ENCODE measurements at regions not wholly inside any gene's neighbourhood (a gene's known extent, or its start where the extent isn't known, plus 50 kb on each side); places are given as distances from the start of the nearest gene placed in this dataset.

DNA sequence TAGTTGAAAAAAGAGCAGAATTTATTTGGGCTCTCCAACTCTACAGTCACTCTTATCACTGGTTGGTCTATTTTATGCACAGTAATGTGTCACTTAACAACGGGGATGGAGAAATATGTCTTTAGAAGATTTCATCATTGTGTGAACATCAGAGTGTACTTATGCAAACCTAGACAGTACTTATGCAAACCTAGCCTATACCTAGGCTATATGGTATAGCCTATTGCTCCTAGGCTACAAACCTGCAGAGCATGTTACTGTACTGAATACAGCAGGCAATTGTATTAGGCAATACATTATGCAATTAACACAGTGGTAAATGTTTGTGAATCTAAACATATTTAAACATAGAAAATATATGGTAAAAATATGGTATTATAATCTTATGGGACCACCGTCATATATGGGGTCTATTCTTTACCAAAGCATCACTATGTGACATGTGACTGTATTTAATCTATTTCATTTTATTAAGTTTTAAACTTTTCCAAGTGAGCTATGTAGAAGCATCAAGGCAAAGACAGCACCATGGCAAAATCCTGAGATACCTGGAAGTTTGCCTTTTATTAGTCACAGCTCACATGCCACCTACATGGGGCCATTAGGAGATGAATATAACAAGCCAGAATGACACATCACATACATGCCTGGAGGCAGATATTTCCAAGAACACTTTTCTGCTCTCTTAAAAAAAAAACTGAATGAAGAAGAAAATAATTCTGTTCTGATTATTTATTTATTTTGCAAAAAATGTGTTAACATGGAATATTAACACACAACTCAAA, 537.4 kb downstream of the TUSC7 start:
- Histone ChIP-seq H3K9ac (replicated peaks in 1 of 4; ENCODE audit: extremely low read depth in 1 of 4, low read depth in 3 of 4, low read length in 3 of 4) (no peak overlapping the region), H3K9me3 (ENCODE audit: insufficient read depth in 2 of 2, low read depth in 1 of 2, low read length in 1 of 2) (no peaks in the 10 kb centered on the region), H3K4me3 (ENCODE audit: extremely low read depth in 1 of 4, insufficient read depth in 2 of 4, low read depth in 3 of 4, low read length in 4 of 4) (no peak overlapping the region), H4K91ac (replicated peaks; ENCODE audit: insufficient read length, low read length) (no peak overlapping the region), H3K23ac (ENCODE audit: insufficient read length) (no peak overlapping the region), H3K27me3 (replicated peaks in 1 of 4; ENCODE audit: control insufficient read depth in 3 of 4, extremely low read depth in 1 of 4, insufficient read depth in 3 of 4, low read length in 3 of 4) (no peaks in the 10 kb centered on the region), H2BK12ac (ENCODE audit: low read depth, low read length) (no peak overlapping the region), H3K27ac (ENCODE audit: low read depth, low read length) (no peak overlapping the region), H4K5ac (ENCODE audit: insufficient read length, low read depth, low read length) (no peak overlapping the region), H3K4ac (replicated peaks; ENCODE audit: insufficient read length, low read depth, low read length) (no peak overlapping the region), H3K36me3 (ENCODE audit: control insufficient read depth in 2 of 4, insufficient read depth in 4 of 4, low read length in 3 of 4) (no peaks in the 10 kb centered on the region), H2BK5ac (ENCODE audit: low read depth, low read length) (no peak overlapping the region), H3K14ac (ENCODE audit: insufficient read length) (no peak overlapping the region), H2BK15ac (ENCODE audit: low read length) (no peak overlapping the region), H4K8ac (ENCODE audit: extremely low read depth, insufficient read depth, low read length) (no peak overlapping the region), H2AK5ac (ENCODE audit: low read depth, low read length) (no peak overlapping the region), H3K56ac (replicated peaks; ENCODE audit: insufficient read length, low read depth, low read length) (no peak overlapping the region), H2BK120ac (replicated peaks; ENCODE audit: low read depth, low read length) (no peak overlapping the region), H2AFZ (ENCODE audit: low read length) (no peak overlapping the region), H3K79me2 (ENCODE audit: control insufficient read depth in 1 of 2, insufficient read depth in 2 of 2, low read length in 2 of 2) (no peaks in the 10 kb centered on the region), H4K20me1 (replicated peaks in 1 of 2; ENCODE audit: control insufficient read depth in 1 of 2, insufficient read depth in 2 of 2, low read length in 2 of 2) (no peaks in the 10 kb centered on the region), H3K4me1 (replicated peaks in 1 of 4; ENCODE audit: control insufficient read depth in 3 of 4, insufficient read depth in 4 of 4, low read length in 3 of 4) (0 out of 7 replicates have a peak, but pooled peaks cover 0 to 2% (median 0%) of the 10 kb centered on the region in 4 experiments), H3K4me2 (ENCODE audit: insufficient read depth in 1 of 2, low read depth in 2 of 2, low read length in 2 of 2) (no peak overlapping the region), H3K79me1 (ENCODE audit: low read depth, low read length) (no peaks in the 10 kb centered on the region), H2BK20ac (ENCODE audit: low read length) (no peak overlapping the region), H3K18ac (ENCODE audit: extremely low read depth, low read length) (no peak overlapping the region), H3K23me2 (ENCODE audit: low read depth, low read length) (no peaks in the 10 kb centered on the region)
- ChIA-PET POLR2A (ENCODE audit: partially characterized antibody) (interaction anchor here (0.6 kb wide), 1 partner anchor 15 kb away, joined by 3 read pairs; no protein-coding TSS in a partner anchor), CTCF (ENCODE audit: partially characterized antibody) (interaction anchor here (0.6 to 1.5 kb wide), 2 partner anchors 19 to 192 kb away, joined by 3 to 5 read pairs; no protein-coding TSS in a partner anchor)
- TF ChIP-seq POU5F1 (IDR thresholded peaks at IDR 0.05; ENCODE audit: low read depth, low read length): no peak
- TF ChIP-seq JUN (IDR thresholded peaks at IDR 0.05; ENCODE audit: low read depth, low read length): no peak
- TF ChIP-seq RXRA (IDR thresholded peaks at IDR 0.05; ENCODE audit: insufficient read depth, low read depth, low read length): no peak
- no peak for TF ChIP-seq POLR2A (IDR thresholded peaks at IDR 0.05; ENCODE audit: control extremely low read depth in 1 of 2, low read depth in 2 of 2, low read length in 2 of 2)
- TF ChIP-seq, protein P1, sequence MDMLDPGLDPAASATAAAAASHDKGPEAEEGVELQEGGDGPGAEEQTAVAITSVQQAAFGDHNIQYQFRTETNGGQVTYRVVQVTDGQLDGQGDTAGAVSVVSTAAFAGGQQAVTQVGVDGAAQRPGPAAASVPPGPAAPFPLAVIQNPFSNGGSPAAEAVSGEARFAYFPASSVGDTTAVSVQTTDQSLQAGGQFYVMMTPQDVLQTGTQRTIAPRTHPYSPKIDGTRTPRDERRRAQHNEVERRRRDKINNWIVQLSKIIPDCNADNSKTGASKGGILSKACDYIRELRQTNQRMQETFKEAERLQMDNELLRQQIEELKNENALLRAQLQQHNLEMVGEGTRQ (IDR thresholded peaks at IDR 0.05; ENCODE audit: low read length): no peak
- no peak for FAIRE-seq
- WGBS, 2 experiments (ENCODE audit: extremely low coverage in 1 of 2, insufficient coverage in 1 of 2, insufficient read length in 1 of 2, insufficient replicate concordance in 2 of 2, low coverage in 1 of 2, low lambda C conversion rate in 2 of 2, missing lambda C conversion rate in 1 of 2): 64% methylated on average over 2 of the region's 2 CpGs; no CpG with 5 or more reads in 1 of the 2 experiments
- no peak for DNase-seq (ENCODE audit: low read depth in 1 of 2, low spot score in 2 of 2)
